Ishikawa (cell line): ENCODE measurements at regions not wholly inside any gene's neighbourhood (a gene's known extent, or its start where the extent isn't known, plus 50 kb on each side); places are given as distances from the start of the nearest gene placed in this dataset.

ENCODE experiments used
- CEBPB ChIP-seq: IDR thresholded peaks from 2 replicates; pipeline ENCODE4 v1.6.1; 2012
- CREB1 ChIP-seq: IDR thresholded peaks from 2 replicates; pipeline ENCODE4 v1.6.1; 2012; ENCODE audit warnings: low read depth
- EGR1 ChIP-seq: IDR thresholded peaks from 2 replicates; pipeline ENCODE4 v1.6.1; 2012
- EP300 ChIP-seq: IDR thresholded peaks from 2 replicates; pipeline ENCODE4 v1.6.1; 2012; ENCODE audit warnings: borderline replicate concordance
- FOXM1 ChIP-seq: IDR thresholded peaks from 2 replicates; pipeline ENCODE4 v1.6.1; 2012; ENCODE audit warnings: low read depth, borderline replicate concordance
- MAX ChIP-seq: IDR thresholded peaks from 2 replicates; pipeline ENCODE4 v1.6.1; 2012
- NFIC ChIP-seq: IDR thresholded peaks from 2 replicates; pipeline ENCODE4 v1.6.1; 2012
- RAD21 ChIP-seq: IDR thresholded peaks from 2 replicates; pipeline ENCODE4 v1.6.1; 2012; ENCODE audit warnings: low read depth
- REST ChIP-seq: IDR thresholded peaks from 2 replicates; pipeline ENCODE4 v1.6.1; 2012; ENCODE audit warnings: low read depth, mild to moderate bottlenecking
- TAF1 ChIP-seq: IDR thresholded peaks from 2 replicates; pipeline ENCODE4 v1.6.1; 2012; ENCODE audit warnings: low read depth, mild to moderate bottlenecking
- TCF12 ChIP-seq: IDR thresholded peaks from 2 replicates; pipeline ENCODE4 v1.6.1; 2012; ENCODE audit warnings: low read depth
- TEAD4 ChIP-seq: IDR thresholded peaks from 2 replicates; pipeline ENCODE4 v1.6.1; 2012
- USF1 ChIP-seq: IDR thresholded peaks from 2 replicates; pipeline ENCODE4 v1.6.1; 2012
- YY1 ChIP-seq: IDR thresholded peaks from 2 replicates; pipeline ENCODE4 v1.6.1; 2012; ENCODE audit warnings: low read depth
- ZBTB7A ChIP-seq: IDR thresholded peaks from 2 replicates; pipeline ENCODE4 v1.6.1; 2012; ENCODE audit warnings: low read depth

GRCh38 chr3:26418553-26418952, 204.0 kb upstream of the LRRC3B start:
- TF ChIP-seq NFIC (no peak), FOXM1 (no peak), TCF12 (no peak), RAD21 (no peak), REST (no peak), USF1 (no peak), CREB1 (no peak), TAF1 (no peak), ZBTB7A (no peak), EP300 (no peak), CEBPB (no peak), EGR1 (no peak), TEAD4 (no peak), YY1 (no peak), MAX (no peak)

- TF ChIP-seq USF1, result no peak
- no peak for TF ChIP-seq CEBPB
- TF ChIP-seq TAF1, result no peak
- no peak for TF ChIP-seq MAX
- no peak for TF ChIP-seq ZBTB7A
- no peak for TF ChIP-seq EGR1
- TF ChIP-seq FOXM1, result no peak
- TF ChIP-seq EP300, result no peak
- no peak for TF ChIP-seq RAD21
- no peak for TF ChIP-seq NFIC
- TF ChIP-seq TEAD4, result no peak
- no peak for TF ChIP-seq YY1
- no peak for TF ChIP-seq CREB1
- no peak for TF ChIP-seq TCF12
- TF ChIP-seq REST, result no peak
Observed at GRCh38 chr3:26422415-26422814, 200.2 kb upstream of the LRRC3B start.

GRCh38 chr3:26425076-26425475, 197.5 kb upstream of the LRRC3B start:
- TF ChIP-seq MAX, result no peak
- no peak for TF ChIP-seq EP300
- TF ChIP-seq REST, result no peak

- TF ChIP-seq TCF12 (no peak), FOXM1 (no peak), YY1 (no peak), EP300 (no peak), NFIC (no peak), ZBTB7A (no peak), USF1 (no peak), CEBPB (no peak), MAX (no peak), REST (no peak), TEAD4 (no peak), RAD21 (no peak), EGR1 (no peak), TAF1 (no peak), CREB1 (no peak)
Observed at GRCh38 chr3:26428992-26429391, 193.6 kb upstream of the LRRC3B start.
